Smooth muscle cell (in vitro differentiated cells): ENCODE measurements at regions not wholly inside any gene's neighbourhood (a gene's known extent, or its start where the extent isn't known, plus 50 kb on each side); places are given as distances from the start of the nearest gene placed in this dataset.

Experiments
- DNase-seq: peaks from one replicate; lab custom pipeline; 2025; ENCODE audit not compliant: unreplicated experiment; lab: John Stamatoyannopoulos, UW
- H2AFZ ChIP-seq: fragments of 200-600 bp; sonication (generic); 2 replicates; pipeline ENCODE4 v1.6.0; 2016; ENCODE audit warnings: antibody characterized with exemption, low read depth, mild to moderate bottlenecking
- H3F3A ChIP-seq: fragments of 200-600 bp; sonication (generic); 2 replicates; pipeline ENCODE4 v1.6.0; 2017; ENCODE audit warnings: antibody characterized with exemption, low read depth
- H3K27ac ChIP-seq: fragments of 200-600 bp; sonication (generic); 2 replicates; pipeline ENCODE4 v1.5.1; 2016; ENCODE audit warnings: low read depth, mild to moderate bottlenecking
- H3K27me3 ChIP-seq: fragments of 200-600 bp; sonication (generic); 2 replicates; pipeline ENCODE4 v1.6.1; 2016; ENCODE audit warnings: low read depth, mild to moderate bottlenecking
- H3K36me3 ChIP-seq: fragments of 200-600 bp; sonication (generic); 2 replicates; pipeline ENCODE4 v1.5.1; 2016; ENCODE audit warnings: low read depth
- H3K4me1 ChIP-seq: fragments of 200-600 bp; sonication (generic); 2 replicates; pipeline ENCODE4 v1.5.1; 2016; ENCODE audit warnings: low read depth
- H3K4me2 ChIP-seq: fragments of 200-600 bp; sonication (generic); 2 replicates; pipeline ENCODE4 v1.6.0; 2016; ENCODE audit warnings: mild to moderate bottlenecking
- H3K4me3 ChIP-seq: fragments of 200-600 bp; sonication (generic); 2 replicates; pipeline ENCODE4 v1.5.1; 2016; ENCODE audit warnings: mild to moderate bottlenecking
- H3K79me2 ChIP-seq: fragments of 200-600 bp; sonication (generic); 2 replicates; pipeline ENCODE4 v1.6.0; 2016; ENCODE audit warnings: low read depth, mild to moderate bottlenecking
- H3K9ac ChIP-seq: fragments of 200-600 bp; sonication (generic); 2 replicates; pipeline ENCODE4 v1.6.0; 2016; ENCODE audit warnings: low read depth
- H3K9me3 ChIP-seq: fragments of 200-600 bp; sonication (generic); replicated peaks from 2 replicates; pipeline ENCODE4 v1.5.1; 2016; ENCODE audit warnings: low read depth
- H4K20me1 ChIP-seq: fragments of 200-600 bp; sonication (generic); 2 replicates; pipeline ENCODE4 v1.6.0; 2016; ENCODE audit warnings: low read depth
- WGBS: methylation state at CpG from one replicate; pipeline ENCODE4 v1.1.7; 2016; ENCODE audit warnings: low lambda C conversion rate; 5-methylcytosine and 5-hydroxymethylcytosine counted together
- TF ChIP-seq, protein P1 (sequence below): fragments of 200-600 bp; sonication (generic); IDR thresholded peaks from 2 replicates; pipeline ENCODE4 v1.5.1; 2017; ENCODE audit warnings: borderline replicate concordance, mild to moderate bottlenecking, antibody characterized with exemption; ENCODE audit not compliant: insufficient read depth, poor library complexity, severe bottlenecking

DNA sequence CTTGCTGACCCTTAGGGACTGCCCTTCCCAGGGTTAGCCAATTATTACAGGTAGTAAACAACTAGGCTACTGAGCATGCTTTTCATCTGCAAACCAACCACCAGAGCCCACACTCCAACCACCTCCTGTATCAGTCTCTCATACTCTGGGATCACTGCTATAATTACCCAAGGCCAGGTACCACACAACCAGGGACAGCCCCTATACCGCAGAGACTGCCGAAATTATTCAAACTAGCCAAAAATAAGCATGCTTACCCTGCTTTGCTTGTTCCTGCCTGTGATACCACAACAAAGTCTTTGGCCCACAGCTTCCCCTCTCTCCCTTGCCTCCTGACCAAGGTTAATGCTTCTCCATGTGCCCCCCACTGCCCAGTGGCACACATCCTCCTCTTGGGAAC lies 197.6 kb upstream of the SRRM4 start:
- 93% methylated on average over 2 of the region's 2 CpGs for WGBS
- Histone ChIP-seq H3K4me1 (no peaks in the 10 kb centered on the region), H3K9me3 (no peaks in the 10 kb centered on the region), H3K9ac (no peak overlapping the region), H3K79me2 (no peaks in the 10 kb centered on the region), H3K27ac (no peak overlapping the region), H4K20me1 (no peaks in the 10 kb centered on the region), H2AFZ (no peak overlapping the region), H3K27me3 (no peaks in the 10 kb centered on the region), H3K4me2 (no peak overlapping the region), H3F3A (no peaks in the 10 kb centered on the region), H3K36me3 (no peaks in the 10 kb centered on the region), H3K4me3 (no peak overlapping the region)
- no peak for DNase-seq
- TF ChIP-seq, protein P1, sequence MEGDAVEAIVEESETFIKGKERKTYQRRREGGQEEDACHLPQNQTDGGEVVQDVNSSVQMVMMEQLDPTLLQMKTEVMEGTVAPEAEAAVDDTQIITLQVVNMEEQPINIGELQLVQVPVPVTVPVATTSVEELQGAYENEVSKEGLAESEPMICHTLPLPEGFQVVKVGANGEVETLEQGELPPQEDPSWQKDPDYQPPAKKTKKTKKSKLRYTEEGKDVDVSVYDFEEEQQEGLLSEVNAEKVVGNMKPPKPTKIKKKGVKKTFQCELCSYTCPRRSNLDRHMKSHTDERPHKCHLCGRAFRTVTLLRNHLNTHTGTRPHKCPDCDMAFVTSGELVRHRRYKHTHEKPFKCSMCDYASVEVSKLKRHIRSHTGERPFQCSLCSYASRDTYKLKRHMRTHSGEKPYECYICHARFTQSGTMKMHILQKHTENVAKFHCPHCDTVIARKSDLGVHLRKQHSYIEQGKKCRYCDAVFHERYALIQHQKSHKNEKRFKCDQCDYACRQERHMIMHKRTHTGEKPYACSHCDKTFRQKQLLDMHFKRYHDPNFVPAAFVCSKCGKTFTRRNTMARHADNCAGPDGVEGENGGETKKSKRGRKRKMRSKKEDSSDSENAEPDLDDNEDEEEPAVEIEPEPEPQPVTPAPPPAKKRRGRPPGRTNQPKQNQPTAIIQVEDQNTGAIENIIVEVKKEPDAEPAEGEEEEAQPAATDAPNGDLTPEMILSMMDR = no peak

DNA sequence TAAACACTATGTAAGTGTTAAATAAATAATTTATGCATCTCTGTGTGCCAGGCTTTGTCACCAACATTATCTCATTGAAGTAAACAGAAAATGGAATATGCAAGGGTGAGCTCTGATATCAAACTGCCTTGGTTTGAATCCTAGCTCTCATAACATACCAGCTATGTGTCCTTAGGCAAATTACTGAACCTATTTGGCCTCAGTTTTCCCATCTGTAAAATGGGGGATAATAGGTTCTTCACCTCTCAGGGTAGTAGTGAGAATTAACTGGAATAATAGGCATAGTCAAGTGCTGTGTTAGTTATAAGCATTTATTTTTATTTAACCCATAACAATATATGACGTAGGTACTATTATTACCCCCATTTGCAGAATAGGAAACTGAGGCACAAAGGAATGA lies 190.8 kb upstream of the SRRM4 start:
- 86% methylated on average over 1 of the region's 1 CpG for WGBS

DNA sequence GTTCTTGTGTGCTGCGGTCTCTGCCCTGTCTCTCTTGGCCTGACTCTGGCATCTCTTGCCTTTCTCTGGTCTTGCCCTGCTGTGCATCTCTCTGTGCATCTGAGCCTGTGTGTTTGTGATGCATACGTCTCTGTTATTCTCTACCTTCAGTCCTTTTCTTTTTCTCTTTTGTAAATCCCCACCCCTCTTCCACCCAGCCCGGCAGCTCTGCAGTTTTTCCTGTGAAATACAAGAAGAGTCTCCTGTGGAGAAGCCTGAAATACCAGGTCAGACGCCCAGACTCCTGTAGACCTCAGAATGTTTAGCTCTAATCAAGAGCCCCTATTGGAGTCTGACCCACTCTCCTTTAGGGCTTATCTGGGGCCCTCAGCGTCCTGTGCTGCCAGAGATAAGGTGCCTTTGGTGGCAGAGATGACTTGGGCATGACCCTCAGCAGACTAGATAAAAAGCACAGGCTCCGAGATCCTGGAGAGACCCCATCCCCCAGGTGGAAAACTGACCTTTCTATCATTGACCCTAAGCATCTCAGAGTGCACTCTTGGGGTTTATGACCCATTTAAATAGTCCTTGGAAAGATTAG lies 167.5 kb upstream of the SRRM4 start:
- Histone ChIP-seq H3F3A (no peaks in the 10 kb centered on the region), H2AFZ (no peak overlapping the region), H3K4me2 (no peak overlapping the region), H3K27me3 (no peaks in the 10 kb centered on the region), H4K20me1 (no peaks in the 10 kb centered on the region), H3K36me3 (no peaks in the 10 kb centered on the region), H3K27ac (no peak overlapping the region), H3K9ac (no peak overlapping the region), H3K4me3 (no peak overlapping the region), H3K79me2 (no peaks in the 10 kb centered on the region), H3K4me1 (no peaks in the 10 kb centered on the region), H3K9me3 (no peaks in the 10 kb centered on the region)
- DNase-seq = no peak
- 35% methylated on average over 6 of the region's 6 CpGs for WGBS
- TF ChIP-seq, protein P1 = no peak

More for the DNA sequence above, 190.8 kb upstream of the SRRM4 start:
- H3K27me3 ChIP-seq = no peaks in the 10 kb centered on the region
- no peaks in the 10 kb centered on the region for H4K20me1 ChIP-seq
- H3K4me1 ChIP-seq = no peaks in the 10 kb centered on the region
- no peak overlapping the region for H2AFZ ChIP-seq
- H3K4me2 ChIP-seq = no peak overlapping the region
- no peak for DNase-seq
- H3F3A ChIP-seq = no peaks in the 10 kb centered on the region
- H3K9ac ChIP-seq = no peak overlapping the region
- TF ChIP-seq, protein P1 = no peak
- no peaks in the 10 kb centered on the region for H3K9me3 ChIP-seq
- H3K4me3 ChIP-seq = no peak overlapping the region
- no peaks in the 10 kb centered on the region for H3K36me3 ChIP-seq
- H3K27ac ChIP-seq = no peak overlapping the region
- no peaks in the 10 kb centered on the region for H3K79me2 ChIP-seq

DNA sequence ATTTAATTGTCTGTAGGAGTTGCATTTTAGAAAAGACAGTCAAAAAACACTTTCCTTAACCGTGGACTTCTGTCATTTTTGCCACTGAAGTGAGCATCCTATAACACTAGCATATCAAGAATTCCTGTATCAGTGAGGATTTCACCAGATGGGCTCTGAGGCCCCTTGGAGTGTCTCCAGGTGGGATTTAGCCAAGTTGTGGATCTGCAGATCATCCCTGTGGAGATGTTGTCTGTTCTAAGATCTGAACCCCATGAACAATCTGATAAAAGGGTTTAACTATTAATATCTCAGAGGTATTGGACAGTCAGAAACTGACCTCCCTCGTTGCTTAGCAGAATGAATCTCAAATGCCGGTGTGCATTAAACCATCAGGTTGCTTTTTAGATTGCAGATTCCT lies 165.0 kb upstream of the SRRM4 start:
- WGBS = 70% methylated on average over 3 of the region's 3 CpGs
- no peak for DNase-seq
- H3K36me3 ChIP-seq = no peaks in the 10 kb centered on the region
- TF ChIP-seq, protein P1 = no peak
- no peak overlapping the region for H2AFZ ChIP-seq
- no peaks in the 10 kb centered on the region for H4K20me1 ChIP-seq
- no peak overlapping the region for H3K27ac ChIP-seq
- no peaks in the 10 kb centered on the region for H3K27me3 ChIP-seq
- H3K4me2 ChIP-seq = no peak overlapping the region
- no peaks in the 10 kb centered on the region for H3F3A ChIP-seq
- no peaks in the 10 kb centered on the region for H3K4me1 ChIP-seq
- H3K9ac ChIP-seq = no peak overlapping the region
- no peaks in the 10 kb centered on the region for H3K9me3 ChIP-seq
- no peaks in the 10 kb centered on the region for H3K79me2 ChIP-seq
- H3K4me3 ChIP-seq = no peak overlapping the region
